Activated CD4-positive, alpha-beta T cell treated with anti-CD3 and anti-CD28 coated beads for 48 hours (primary cell): ENCODE measurements at regions not wholly inside any gene's neighbourhood (a gene's known extent, or its start where the extent isn't known, plus 50 kb on each side); places are given as distances from the start of the nearest gene placed in this dataset.

Experiments used
- DNase-seq: peaks from one replicate; pipeline ENCODE4 v3.0.0-alpha.2; 2020

DNA sequence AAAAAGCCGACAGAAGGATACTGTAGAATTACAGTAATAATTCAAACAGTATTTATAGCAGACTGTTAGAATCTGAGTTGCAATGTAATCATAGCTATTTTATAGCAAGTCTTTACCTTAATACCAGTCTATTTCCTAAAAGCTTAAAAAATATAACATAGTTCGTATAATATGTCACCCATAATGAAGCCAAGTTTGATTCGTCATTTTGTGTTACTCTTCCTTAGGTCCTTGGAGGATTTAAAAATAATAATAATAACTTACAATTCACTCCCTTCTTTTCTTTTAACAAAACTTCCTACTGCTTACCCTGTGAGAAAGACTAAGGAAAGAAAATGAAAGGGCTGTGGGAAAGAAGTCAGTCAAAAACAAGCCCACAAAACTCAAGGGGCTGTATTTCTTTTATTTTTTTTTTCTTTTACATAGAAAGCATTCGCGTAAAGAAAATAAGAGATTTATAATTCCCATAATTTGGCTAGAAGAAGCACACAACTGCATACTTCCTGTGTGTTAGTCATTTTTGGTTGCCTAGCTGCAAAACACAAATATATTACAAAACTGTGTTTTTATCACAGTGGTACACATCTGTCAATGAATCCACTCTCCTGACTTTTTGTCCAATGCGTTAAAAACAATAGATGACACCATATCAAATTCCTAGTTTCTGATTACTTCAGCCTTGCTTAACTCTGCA, 187.2 kb upstream of the CELF2 start:
- DNase-seq, result no peak

DNA sequence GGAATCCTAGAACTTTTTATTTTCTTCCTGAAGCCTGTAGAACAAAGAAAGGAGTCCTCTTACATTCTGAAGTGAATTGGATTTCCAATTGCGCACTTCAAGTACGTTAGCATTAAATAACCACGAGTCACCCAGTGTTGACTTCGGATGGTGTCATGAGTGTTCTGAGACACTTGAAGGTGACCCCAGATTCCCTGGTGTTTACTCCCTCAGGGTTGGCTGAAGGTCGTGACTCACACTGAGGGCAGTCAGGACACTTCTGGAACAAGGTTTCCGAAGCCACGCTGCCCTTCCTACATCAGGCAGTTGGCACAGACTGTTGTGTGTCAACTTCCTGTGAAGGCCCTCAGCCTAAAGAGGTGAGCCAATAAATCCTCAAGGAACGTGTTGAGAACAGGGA, 186.6 kb upstream of the CELF2 start:
- no peak for DNase-seq

DNA sequence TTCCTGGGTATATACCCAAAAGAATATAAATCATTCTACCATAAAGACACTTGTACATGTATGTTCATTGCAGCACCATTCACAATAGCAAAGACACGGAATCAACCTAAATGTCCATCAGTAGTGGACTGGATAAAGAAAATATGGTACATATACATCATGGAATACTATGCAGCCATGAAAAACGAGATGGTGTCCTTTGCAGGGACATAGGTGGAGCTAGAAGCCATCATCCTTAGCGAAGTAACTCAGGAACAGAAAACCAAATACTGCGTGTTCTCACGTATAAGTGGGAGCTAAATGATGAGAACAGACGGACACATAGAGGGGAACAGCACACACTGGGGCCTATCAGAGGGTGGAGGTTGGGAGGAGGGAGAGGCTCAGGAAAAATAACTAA, 183.7 kb upstream of the CELF2 start:
- DNase-seq, result no peak

DNA sequence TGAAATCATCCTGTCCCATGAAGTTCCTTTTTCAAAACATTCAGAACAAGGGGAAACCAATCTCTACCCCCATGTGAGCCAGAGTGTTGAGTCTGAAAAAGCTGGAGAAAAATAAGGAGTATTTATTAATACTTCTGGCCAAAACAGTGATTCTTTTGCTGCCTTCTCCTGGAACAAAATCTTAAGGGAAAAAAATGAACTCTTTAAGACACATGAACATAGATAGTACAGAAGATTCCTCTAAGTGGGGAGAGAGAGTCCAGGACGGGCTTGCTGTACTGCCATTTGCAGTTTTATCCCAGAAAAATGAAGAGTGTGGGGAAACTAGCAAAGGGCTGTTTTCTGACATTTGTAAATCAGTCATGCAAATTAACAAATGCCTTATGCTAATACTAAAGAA, 173.4 kb upstream of the CELF2 start:
- DNase-seq, result no peak

DNA sequence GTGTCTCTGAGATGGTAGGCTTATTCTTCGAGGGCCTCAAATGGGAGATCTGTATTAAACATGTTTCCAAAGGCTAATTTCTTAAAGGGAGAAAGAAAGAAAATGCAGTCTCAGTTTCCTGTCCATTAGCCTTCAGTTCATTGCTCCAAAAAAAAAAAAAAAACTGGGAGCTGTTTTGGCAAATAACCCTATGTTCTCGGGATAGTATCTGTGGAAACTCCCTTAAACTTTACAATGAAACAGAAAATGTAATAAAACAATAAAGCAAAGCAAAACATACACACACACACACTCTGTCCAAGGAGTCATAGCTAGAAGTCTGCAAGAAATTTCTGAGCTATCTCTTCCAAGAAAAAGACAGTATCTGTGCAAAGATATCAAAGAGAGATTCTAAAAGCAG, 172.5 kb upstream of the CELF2 start:
- no peak for DNase-seq

DNA sequence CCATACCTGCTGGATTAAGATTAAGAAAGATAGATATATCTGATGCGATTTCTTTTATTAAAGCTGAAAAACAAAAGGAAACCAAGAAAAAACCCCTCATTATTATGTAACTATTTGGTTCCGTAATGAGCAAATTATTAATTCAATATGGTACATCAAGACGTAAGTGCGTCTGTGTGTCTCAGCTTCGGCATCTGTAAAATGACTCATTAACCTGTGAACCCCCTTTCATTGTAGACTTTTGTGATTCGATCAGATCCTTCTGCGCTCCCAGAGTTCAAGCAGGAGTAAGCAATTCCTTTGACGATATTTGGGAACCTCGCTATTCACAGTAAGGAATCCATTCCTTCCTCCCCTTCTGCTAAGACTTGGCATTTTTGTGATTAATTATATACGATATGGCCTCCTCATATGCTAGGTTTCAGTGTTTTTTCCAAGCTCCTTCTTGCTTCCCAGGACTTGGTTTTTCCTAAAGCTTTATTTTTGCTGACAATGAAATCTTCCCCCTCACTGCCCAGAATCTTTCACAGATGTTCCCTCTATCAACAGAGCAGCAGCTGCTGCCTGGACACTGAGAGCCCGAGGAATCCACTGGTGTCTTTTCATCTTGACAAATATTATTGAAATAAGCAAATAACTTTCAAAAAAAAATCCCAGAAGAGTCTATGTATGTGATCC, 171.7 kb upstream of the CELF2 start:
- DNase-seq, result no peak

DNA sequence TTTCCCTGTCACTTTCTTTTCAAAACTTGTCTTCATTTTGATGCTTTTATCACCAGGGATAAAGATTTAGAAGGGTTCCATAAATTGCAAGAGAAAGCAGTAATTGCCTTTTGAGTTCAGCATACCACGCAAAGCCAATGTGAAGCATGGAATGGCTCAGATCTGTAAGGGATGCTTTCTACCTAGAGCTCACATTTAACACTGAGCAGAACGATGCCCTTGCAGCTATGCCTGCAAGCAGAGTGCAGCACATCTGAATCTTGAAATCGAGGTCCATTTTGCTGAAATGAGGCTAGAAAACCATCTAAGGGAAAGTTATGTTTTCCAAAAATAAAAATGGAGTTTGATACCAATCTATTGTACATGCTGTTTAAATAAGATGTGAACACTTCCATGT, 171.2 kb upstream of the CELF2 start:
- DNase-seq, result no peak

DNA sequence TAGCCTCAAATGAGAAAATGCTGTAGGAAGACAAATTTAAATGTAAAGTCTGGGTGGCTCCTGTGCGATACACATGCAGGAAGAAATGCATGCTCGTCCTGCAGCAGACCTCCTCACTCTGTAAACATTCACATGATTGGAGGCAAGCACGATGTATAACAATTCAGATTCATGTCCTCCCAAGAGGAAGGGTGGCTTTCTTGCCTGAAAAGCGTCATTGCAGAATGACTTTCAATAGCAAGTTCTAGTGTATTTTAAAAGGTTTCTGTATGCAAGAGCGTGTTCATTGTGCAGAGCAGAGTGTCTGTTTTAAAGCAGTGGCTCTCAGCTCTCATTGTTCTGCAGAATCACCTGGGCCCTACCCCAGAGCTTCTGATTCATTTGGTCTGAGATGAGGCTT, 170.3 kb upstream of the CELF2 start:
- DNase-seq, result no peak

DNA sequence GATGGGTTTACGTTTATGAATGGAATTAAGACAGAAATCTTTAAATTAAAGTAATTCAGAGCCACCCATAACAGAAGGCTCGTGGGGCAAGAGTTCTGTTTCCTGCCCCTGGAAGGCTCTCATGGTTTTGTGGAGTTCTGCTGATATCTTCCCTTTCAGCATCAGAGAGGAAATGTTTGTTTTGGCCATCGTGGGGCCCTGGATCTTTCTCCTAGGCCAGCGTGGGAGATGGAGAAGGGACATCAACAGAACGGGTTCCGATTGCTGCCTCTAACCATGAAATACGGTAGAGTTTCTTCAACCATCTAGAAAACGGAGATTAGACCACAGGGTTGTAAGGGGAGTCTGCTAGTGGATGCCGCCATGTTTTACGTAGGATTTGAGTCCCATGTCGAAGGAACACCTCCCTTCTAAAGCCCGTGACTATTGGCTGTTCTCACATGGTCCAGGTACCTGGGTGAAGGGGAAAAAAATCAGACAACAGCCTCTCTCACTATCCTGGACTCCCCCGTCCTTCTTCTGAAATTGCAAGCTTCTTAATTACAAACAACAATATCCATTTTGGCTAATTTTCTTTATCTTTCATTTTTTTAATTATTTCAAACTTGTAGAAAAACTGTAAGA, 169.1 kb upstream of the CELF2 start:
- DNase-seq, result no peak

DNA sequence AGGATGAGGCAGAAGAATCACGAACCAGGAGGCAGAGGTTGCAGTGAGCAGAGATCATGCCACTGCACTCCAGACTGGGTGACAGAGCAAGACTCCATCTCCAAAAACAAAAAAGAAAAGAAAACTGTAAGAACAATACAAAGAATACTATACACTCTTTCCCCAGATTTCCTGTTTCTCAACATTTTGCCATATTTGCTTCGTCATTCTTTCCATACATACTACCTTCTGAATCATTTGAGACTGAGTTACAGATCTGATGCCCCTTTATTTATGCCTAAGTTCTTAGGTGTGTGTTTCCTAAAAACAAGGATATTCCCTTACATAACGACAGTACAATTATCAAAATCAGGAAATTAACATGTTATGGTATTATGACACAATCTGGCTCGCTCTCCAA, 168.4 kb upstream of the CELF2 start:
- no peak for DNase-seq

DNA sequence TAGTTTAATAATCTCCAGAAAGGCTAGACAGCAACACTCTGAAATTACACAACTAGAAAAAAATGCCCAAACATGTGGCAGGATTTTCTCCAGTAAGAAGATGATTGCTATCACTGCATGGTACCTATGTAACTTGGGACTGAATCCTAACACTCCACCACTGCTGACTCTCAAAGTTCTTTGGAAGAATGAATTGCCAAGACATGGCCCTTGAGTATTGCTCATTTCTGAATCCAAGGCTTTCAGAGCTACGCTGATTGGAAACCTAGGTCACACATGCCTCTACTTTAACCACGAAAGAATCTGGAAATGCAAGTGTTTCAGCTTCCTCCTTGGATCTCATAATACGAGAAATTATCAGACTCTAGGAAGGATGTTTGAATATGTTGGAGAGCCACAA, 167.5 kb upstream of the CELF2 start:
- DNase-seq, result no peak

DNA sequence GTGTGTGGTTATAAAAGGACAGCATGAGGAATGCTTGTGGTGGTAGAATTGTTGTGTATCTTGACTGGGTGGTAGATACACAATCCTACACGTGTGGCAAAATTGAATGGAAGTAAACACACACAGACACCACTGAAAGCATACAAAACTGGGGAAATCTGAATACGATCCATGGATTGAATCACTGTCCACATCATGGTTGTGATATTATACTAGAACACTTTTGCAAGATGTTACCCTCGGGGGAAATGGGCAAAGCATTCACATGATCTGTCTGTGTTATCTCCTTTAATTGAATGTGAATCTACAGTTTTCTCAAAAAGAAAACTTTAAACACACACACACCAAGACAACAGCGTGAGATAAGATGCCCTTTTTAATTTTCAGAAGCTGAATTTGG, 165.2 kb upstream of the CELF2 start:
- no peak for DNase-seq

DNA sequence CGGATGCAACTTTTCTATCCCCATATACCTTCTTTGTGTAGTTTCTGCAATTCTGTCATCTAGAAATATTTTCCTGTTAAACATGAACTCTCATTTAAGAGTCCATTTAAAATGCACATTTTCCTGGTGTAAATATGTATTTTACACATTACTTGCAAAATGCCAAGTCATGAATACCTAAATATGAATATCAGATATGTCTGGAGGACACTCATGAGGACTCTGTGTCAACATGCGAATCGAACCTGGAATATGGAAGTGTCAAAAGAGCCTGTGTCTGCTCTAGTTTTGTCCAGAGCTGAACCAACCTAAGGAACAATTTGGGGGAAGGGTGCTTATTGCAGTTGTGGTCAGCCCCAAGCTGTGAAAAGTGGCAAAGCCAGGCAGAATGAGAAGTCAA, 163.7 kb upstream of the CELF2 start:
- no peak for DNase-seq

DNA sequence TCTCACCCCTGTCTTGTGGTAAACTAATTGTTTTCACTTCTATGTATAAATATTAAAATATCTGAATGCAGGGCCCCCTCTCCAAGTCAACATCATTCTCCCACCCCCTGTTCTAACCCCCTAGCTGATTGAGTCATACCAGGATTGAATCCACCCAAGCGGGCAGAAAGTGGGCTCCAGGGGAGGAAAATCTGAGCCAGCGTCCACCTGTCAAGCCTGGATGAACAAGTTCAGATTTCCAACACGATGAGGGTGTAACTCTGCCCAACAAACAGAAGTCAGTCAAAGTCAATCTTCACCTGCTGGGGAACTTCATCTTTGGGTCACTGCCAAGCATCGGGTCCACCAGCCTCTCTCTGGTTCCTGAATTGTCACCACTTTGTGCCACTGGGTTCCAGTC, 162.9 kb upstream of the CELF2 start:
- no peak for DNase-seq

DNA sequence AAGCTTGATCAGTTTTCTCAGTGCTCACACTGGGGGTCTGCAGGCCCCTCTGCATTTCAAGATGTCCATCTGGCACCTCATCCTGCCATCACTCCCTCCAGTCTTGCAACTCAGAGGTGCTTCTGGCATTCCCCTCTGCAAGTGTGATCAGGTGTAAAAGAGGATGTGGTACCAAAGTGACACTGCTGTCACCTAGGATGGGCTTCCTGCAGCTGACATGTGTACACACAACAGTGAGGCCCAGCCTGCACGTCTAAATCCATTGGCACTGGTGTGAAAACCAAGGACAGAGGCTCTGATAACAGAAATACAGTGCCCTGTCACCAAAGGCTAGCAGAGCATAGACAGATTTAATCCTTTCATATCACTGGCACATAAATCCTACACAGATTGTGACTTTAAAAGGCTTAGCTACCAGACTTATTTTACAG, 162.5 kb upstream of the CELF2 start:
- no peak for DNase-seq

DNA sequence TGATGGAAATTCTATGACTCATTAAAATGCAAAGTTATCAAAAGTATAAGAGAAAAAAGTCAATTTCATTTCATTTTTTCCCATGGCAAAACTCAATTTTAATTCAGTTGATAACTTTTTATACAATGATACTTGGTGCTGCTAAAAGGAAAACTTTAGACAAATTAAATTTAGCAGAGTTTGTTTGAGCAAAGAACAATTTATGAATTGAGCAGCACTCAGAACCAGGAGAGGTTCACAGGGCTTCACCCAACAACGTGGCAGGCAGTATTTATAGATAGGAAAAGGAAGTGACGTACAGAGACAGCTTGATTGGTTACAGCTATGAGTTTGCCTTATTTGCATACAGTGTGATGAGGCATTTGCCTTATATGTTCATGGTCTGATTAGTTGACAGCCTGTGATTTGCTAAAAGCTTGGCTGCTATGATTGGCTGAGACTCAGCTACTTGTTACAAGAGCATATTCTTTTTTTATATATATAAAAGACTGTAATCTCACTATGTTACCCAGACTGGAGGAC, 157.2 kb upstream of the CELF2 start:
- no peak for DNase-seq

DNA sequence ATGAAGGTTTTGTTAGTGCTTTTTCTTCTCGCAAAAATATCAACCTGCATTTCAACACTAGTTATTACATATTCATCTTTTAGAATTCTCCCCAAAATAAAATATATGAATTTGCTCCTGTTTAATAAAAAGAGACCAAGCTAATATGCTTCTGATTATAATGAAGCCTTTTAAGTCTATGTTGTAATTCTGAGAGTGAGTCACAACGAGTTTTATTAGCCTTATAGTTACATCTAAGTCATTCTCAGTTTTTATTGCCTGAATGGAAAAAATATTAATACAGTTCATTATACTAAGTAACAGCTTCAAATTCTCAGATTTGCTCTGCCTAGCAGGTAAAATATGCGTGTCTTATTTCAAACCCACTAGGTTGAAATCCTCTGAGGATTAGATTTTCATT, 152.4 kb upstream of the CELF2 start:
- DNase-seq, result no peak

DNA sequence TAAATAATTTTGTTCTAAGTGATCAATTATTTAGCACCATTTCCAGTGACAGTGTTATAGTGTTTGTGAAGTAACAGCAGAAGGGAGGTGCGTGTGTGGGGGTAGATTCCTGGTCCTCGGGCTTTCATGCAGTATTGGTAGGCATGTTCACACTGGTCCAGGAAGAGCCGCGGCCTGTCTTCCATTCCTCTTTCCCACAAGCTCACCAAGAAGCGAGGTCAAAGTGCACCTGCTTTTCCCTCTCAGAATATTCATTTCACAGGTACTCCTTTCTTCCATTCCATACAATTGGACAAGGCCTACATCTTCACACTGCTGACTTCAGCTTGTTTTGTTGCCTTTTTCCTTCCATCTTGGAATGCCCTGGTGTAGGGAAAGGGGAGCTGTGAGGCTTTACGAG, 151.8 kb upstream of the CELF2 start:
- DNase-seq, result no peak

DNA sequence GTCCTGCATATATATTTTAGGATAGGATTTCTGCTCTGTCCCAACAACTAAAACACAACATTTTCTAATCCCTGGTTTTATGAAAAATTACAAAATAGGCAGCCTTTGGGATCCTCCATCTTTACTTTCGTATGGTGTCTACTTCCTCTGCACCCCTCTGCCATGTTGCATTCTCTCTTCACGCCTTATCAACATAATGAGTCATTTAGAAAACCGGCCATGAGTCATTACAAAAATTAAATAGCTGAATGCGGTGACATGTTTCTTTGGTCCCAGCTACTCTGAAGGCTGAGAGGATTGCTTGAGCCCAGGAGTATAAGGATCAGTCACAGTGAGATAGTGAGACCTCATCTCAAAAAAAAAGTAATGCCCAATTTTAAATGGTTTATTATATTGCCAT, 148.1 kb upstream of the CELF2 start:
- no peak for DNase-seq

DNA sequence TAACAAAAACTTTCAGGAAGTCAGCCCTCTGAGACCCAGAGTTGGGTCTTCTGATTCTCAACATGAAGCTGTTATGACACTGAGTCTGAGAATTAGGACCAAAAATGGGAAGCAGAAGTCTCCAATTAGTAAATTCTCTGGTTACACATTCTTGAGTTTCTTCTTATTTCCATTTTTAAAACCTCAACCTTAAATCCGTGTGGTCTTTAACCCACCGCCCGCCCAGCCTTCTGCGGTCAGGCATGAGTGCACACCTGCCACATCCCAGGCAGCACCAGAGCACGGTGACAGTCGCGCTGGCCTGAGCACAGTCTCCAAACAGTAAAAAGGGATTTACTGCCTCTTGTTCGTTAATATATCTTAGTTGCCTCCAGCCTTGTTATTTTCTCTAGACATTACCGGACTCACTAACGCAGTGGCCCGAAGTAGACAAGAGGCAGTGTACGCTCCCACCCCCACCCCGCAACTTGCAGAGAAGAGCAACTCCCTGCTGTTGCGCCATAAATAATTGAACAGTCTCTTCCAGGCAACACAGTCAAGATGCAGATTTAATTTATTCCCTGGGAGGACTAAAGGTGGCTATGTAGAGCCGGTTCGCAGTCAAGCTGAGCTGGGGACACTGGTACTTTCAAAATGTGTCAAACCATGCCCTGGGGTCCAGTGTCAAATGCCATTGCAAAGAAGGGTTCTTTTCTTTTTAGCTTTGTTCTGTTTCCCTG, 147.0 kb upstream of the CELF2 start:
- no peak for DNase-seq

DNA sequence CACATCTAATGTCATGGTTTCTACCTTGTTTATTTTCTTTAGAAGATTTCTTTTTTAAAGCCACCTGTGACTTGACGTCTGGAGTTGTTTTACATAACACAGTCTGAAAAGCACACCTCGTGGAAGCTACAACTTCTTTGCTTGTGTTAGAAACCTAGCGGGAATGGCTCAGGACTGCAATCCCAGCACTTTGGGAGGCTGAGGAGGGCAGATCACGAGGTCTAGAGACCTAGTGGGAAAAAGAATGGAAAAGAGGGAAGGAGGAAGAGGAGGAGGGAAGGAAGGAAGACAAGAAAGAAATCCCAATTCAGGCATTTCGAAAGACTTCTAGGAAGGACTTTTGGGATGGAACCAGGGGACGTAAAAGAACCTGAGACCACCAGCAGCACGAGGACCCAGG, 146.3 kb upstream of the CELF2 start:
- DNase-seq, result no peak

DNA sequence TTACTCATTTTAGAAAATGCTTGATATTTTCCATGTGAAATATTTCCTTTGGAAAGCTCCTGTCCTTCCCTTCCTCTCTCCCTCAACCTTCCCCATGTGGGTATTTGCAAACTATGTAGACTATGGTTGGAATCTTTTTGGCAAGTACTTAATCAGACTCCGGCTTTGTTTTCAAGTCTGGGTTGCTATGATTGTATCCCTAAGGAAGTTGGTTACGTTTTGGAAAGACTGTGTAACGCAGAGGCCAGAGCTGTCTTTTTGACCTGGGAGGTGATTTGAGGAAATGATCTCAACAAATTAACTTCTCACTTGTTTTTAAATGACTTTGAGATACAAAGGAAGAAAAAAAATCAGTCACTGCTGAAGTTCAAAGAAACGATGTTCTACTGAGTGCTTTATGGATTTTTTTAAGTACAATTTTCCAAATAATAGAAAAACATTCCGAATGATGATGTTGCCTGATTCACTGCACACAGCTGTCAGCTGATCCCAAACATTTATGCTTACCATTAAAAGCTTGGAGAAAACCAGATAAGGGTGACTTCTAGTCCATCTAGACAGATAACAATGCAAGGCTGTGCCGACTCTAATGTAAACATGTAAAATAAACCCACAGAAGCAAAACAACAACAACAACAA, 145.5 kb upstream of the CELF2 start:
- DNase-seq, result no peak

DNA sequence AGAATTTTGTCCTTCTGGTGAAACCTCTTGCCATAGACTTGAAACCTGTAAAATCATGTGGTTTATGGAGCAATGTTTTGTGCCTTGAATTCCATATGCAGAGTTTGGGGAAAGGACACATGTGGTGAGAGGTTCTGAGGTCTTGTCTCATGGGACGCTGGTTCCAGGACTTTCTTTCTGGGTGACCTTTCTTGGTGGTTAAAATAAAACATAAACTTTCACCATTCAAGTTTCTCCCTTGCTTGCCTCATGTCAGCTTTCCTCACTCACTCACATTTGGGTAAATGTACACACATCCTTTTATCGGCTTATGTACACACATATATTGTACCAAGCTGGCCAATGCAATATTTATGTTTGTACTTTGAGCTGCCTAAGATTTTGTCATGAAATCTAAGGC, 144.9 kb upstream of the CELF2 start:
- no peak for DNase-seq
